ENCODE measurements at regions not wholly inside any gene's neighbourhood (a gene's known extent, or its start where the extent isn't known, plus 50 kb on each side); places are given as distances from the start of the nearest gene placed in this dataset.

DNA sequence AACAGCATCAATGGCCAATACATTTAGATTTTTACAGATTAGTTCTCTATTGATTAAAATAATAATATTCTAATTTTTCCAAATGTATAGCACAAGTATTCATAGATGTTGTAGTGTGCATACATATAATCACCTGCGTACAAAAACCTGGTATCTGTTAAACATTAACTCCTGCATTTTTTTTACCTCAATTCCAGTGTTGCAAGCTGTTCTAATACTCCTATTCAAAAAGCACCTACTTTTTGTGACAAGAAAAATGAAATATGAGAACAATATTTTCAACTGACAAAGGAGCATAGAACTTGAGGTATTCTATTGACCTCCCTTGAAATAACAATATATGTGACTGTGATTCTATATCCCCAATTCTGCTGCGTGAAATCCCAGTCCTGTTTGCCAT, 422.9 kb upstream of the PCDH20 start:
- TF ChIP-seq, protein P1, sequence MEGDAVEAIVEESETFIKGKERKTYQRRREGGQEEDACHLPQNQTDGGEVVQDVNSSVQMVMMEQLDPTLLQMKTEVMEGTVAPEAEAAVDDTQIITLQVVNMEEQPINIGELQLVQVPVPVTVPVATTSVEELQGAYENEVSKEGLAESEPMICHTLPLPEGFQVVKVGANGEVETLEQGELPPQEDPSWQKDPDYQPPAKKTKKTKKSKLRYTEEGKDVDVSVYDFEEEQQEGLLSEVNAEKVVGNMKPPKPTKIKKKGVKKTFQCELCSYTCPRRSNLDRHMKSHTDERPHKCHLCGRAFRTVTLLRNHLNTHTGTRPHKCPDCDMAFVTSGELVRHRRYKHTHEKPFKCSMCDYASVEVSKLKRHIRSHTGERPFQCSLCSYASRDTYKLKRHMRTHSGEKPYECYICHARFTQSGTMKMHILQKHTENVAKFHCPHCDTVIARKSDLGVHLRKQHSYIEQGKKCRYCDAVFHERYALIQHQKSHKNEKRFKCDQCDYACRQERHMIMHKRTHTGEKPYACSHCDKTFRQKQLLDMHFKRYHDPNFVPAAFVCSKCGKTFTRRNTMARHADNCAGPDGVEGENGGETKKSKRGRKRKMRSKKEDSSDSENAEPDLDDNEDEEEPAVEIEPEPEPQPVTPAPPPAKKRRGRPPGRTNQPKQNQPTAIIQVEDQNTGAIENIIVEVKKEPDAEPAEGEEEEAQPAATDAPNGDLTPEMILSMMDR (conservative IDR thresholded peaks at IDR 0.05; ENCODE audit: low read depth in 2 of 2): no peak
- no peak for TF ChIP-seq EZH2 (IDR thresholded peaks at IDR 0.05; ENCODE audit: low read depth, unreplicated experiment)
- TF ChIP-seq, protein P2, sequence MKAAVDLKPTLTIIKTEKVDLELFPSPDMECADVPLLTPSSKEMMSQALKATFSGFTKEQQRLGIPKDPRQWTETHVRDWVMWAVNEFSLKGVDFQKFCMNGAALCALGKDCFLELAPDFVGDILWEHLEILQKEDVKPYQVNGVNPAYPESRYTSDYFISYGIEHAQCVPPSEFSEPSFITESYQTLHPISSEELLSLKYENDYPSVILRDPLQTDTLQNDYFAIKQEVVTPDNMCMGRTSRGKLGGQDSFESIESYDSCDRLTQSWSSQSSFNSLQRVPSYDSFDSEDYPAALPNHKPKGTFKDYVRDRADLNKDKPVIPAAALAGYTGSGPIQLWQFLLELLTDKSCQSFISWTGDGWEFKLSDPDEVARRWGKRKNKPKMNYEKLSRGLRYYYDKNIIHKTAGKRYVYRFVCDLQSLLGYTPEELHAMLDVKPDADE (IDR thresholded peaks at IDR 0.05): no peak
- no peak for TF ChIP-seq ZNF114 (CRISPR knock-in tag; IDR thresholded peaks at IDR 0.05)
- no peak for TF ChIP-seq POLR2AphosphoS5 (IDR thresholded peaks at IDR 0.05; ENCODE audit: low read depth)
- no peak for TF ChIP-seq EZH2phosphoT487 (IDR thresholded peaks at IDR 0.05; ENCODE audit: unreplicated experiment)
- TF ChIP-seq NANOG (IDR thresholded peaks at IDR 0.05; ENCODE audit: borderline replicate concordance): no peak
- no peak for TF ChIP-seq JUNB (IDR thresholded peaks at IDR 0.05; ENCODE audit: unreplicated experiment)
- no peak for TF ChIP-seq CREB1 (CRISPR knock-in tag; IDR thresholded peaks at IDR 0.05; ENCODE audit: low read depth)
- TF ChIP-seq, protein P3, sequence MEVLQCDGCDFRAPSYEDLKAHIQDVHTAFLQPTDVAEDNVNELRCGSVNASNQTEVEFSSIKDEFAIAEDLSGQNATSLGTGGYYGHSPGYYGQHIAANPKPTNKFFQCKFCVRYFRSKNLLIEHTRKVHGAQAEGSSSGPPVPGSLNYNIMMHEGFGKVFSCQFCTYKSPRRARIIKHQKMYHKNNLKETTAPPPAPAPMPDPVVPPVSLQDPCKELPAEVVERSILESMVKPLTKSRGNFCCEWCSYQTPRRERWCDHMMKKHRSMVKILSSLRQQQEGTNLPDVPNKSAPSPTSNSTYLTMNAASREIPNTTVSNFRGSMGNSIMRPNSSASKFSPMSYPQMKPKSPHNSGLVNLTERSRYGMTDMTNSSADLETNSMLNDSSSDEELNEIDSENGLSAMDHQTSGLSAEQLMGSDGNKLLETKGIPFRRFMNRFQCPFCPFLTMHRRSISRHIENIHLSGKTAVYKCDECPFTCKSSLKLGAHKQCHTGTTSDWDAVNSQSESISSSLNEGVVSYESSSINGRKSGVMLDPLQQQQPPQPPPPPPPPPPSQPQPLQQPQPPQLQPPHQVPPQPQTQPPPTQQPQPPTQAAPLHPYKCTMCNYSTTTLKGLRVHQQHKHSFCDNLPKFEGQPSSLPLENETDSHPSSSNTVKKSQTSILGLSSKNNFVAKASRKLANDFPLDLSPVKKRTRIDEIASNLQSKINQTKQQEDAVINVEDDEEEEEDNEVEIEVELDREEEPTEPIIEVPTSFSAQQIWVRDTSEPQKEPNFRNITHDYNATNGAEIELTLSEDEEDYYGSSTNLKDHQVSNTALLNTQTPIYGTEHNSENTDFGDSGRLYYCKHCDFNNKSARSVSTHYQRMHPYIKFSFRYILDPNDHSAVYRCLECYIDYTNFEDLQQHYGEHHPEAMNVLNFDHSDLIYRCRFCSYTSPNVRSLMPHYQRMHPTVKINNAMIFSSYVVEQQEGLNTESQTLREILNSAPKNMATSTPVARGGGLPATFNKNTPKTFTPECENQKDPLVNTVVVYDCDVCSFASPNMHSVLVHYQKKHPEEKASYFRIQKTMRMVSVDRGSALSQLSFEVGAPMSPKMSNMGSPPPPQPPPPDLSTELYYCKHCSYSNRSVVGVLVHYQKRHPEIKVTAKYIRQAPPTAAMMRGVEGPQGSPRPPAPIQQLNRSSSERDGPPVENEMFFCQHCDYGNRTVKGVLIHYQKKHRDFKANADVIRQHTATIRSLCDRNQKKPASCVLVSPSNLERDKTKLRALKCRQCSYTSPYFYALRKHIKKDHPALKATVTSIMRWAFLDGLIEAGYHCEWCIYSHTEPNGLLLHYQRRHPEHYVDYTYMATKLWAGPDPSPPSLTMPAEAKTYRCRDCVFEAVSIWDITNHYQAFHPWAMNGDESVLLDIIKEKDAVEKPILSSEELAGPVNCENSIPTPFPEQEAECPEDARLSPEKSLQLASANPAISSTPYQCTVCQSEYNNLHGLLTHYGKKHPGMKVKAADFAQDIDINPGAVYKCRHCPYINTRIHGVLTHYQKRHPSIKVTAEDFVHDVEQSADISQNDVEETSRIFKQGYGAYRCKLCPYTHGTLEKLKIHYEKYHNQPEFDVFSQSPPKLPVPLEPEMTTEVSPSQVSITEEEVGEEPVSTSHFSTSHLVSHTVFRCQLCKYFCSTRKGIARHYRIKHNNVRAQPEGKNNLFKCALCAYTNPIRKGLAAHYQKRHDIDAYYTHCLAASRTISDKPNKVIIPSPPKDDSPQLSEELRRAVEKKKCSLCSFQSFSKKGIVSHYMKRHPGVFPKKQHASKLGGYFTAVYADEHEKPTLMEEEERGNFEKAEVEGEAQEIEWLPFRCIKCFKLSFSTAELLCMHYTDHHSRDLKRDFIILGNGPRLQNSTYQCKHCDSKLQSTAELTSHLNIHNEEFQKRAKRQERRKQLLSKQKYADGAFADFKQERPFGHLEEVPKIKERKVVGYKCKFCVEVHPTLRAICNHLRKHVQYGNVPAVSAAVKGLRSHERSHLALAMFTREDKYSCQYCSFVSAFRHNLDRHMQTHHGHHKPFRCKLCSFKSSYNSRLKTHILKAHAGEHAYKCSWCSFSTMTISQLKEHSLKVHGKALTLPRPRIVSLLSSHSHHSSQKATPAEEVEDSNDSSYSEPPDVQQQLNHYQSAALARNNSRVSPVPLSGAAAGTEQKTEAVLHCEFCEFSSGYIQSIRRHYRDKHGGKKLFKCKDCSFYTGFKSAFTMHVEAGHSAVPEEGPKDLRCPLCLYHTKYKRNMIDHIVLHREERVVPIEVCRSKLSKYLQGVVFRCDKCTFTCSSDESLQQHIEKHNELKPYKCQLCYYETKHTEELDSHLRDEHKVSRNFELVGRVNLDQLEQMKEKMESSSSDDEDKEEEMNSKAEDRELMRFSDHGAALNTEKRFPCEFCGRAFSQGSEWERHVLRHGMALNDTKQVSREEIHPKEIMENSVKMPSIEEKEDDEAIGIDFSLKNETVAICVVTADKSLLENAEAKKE (CRISPR knock-in tag; IDR thresholded peaks at IDR 0.05): no peak
- TF ChIP-seq, protein P4, sequence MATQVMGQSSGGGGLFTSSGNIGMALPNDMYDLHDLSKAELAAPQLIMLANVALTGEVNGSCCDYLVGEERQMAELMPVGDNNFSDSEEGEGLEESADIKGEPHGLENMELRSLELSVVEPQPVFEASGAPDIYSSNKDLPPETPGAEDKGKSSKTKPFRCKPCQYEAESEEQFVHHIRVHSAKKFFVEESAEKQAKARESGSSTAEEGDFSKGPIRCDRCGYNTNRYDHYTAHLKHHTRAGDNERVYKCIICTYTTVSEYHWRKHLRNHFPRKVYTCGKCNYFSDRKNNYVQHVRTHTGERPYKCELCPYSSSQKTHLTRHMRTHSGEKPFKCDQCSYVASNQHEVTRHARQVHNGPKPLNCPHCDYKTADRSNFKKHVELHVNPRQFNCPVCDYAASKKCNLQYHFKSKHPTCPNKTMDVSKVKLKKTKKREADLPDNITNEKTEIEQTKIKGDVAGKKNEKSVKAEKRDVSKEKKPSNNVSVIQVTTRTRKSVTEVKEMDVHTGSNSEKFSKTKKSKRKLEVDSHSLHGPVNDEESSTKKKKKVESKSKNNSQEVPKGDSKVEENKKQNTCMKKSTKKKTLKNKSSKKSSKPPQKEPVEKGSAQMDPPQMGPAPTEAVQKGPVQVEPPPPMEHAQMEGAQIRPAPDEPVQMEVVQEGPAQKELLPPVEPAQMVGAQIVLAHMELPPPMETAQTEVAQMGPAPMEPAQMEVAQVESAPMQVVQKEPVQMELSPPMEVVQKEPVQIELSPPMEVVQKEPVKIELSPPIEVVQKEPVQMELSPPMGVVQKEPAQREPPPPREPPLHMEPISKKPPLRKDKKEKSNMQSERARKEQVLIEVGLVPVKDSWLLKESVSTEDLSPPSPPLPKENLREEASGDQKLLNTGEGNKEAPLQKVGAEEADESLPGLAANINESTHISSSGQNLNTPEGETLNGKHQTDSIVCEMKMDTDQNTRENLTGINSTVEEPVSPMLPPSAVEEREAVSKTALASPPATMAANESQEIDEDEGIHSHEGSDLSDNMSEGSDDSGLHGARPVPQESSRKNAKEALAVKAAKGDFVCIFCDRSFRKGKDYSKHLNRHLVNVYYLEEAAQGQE (IDR thresholded peaks at IDR 0.05; ENCODE audit: unreplicated experiment): no peak
- TF ChIP-seq ZNF331 (CRISPR knock-in tag; IDR thresholded peaks at IDR 0.05; ENCODE audit: low read depth): no peak

Measured in GM23338 (cell line).